GM03348 (cell line): ENCODE measurements at regions not wholly inside any gene's neighbourhood (a gene's known extent, or its start where the extent isn't known, plus 50 kb on each side); places are given as distances from the start of the nearest gene placed in this dataset.

Experiments
- DNase-seq: peaks from one replicate; pipeline ENCODE4 v3.0.0; 2012; ENCODE audit warnings: low spot score

GRCh38 chr9:88077071-88077617 lies 61.1 kb downstream of the SPATA31C2 start:
- no peak for DNase-seq

DNA sequence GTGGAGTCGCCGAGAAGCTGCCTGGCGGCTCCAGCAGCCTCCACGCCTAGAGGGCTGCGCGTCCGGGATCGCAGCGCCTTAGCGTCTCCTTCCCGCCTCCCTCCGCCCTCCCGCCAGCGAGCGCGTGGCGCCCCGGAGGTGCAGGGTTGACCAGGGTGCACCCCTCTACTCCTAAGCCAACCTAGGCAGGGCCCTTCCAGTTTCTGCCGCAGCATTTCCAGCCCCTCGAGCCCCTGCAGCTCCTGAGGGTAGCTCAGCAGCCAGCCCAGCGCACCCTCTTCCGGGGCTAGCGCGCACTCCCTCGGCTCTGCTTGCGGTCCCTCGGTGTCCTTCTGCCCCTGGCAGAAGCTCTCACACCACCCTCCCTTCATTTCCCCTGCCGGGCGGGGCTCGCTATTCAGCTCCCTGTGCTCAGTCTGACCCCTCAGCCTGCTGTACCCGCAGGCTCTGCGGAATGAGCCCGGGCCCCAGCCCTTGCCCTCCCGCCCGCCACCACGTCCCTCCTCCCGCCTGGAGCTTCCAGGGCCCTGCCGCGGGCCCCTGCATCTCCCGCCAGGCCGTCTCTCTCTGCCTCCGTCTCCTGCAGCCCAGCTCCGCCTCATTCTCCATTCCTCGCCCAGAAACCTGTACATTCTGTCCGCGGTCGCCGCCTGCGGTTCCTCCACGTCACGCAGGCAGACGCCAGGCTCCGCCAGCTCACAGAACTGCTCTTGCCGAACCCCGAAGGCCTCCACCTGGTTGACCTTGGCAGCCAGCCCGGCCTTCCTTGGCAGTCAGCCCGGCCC lies 61.8 kb downstream of the SPATA31C2 start:
- DNase-seq = peak; percentile 87

GRCh38 chr9:88075966-88076285 lies 62.3 kb downstream of the SPATA31C2 start:
- DNase-seq = no peak

DNA sequence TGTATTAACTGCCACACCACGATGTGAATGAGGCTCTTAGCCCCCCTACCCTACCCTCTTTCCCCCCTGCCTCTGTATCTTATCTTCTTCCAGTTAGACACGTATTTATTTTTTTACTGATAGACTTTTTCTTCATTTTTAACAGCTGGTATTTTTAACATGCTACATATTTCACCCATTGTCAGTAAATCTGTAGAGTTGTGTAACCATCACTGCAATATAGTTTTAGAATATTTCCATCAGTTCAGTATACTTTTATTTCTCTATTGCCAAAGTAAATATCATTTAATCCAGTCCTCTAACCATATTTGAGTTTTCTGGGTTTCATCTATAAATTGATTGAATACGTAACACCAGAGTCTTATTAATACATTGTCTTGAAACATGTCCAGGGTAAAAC lies 62.8 kb downstream of the SPATA31C2 start:
- DNase-seq = no peak

- DNase-seq = no peak
Observed at GRCh38 chr9:88074931-88075330, 63.3 kb downstream of the SPATA31C2 start.

DNA sequence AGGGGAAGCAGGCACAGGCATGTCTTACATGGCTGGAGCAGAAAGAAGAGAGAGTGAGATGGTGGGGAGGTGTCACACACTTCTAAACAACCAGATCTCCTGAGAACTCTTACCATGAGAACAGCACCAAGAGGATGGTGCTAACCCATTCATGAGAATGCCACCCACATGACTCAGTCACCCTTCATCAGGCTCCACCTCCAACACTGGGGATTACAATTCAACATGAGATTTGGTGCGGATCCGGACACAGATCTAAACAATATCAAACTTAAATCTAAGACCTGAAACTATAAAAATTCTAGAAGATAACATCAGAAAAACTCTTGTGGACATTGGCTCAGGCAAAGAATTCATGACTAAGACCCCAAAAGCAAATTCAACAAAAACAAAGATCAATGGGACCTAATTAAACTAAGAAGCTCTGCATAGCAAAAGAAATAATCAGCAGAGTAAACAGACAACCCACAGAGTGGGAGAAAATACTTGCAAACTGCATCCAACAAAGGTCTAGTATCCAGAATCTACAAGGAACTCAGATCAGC lies 65.4 kb downstream of the SPATA31C2 start:
- no peak for DNase-seq

GRCh38 chr9:88071331-88071730 lies 66.9 kb downstream of the SPATA31C2 start:
- DNase-seq = no peak

- DNase-seq = no peak
Observed at GRCh38 chr9:88065619-88066018, 72.7 kb downstream of the SPATA31C2 start.

GRCh38 chr9:88064554-88064953 lies 73.7 kb downstream of the SPATA31C2 start:
- no peak for DNase-seq

GRCh38 chr9:88060746-88061145 lies 77.5 kb downstream of the SPATA31C2 start:
- no peak for DNase-seq

DNA sequence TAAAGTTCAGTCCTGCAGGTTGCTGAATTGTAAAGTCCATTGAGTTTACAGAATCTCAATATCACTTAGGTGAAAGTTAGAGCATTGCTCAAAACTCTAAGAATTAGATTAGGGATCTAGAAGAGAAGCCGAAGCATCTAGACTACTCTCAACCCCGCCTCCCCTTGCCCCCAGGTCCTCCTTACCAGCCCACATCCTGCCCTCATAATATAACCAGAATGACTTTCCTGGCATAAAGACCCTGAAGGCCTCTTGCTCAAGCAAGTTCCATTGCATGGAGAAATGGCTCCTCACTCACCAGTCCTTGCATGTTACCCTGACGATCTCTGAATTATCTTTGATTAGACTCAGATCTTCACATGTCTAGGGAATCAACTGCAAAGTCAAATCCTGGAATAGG lies 78.8 kb downstream of the SPATA31C2 start:
- DNase-seq = no peak

DNA sequence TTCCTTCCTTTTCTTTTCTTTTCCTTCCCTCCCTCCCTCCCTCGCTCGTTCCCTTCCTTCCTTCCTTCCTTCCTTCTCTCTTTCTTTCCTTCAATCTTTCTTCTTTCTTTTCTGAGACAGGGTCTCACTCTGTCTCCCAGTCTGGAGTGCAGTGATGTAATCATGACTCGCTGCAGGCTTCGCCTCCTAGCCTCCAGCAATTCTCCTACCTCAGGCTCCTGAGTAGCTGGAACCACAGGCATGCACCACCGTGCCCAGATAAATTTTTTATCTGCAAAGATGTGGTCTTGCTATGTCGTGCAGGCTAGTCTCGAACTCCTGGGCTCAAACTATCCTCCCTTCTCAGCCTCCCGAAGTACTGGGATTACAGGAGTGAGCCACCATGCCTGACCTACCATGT lies 81.4 kb downstream of the SPATA31C2 start:
- no peak for DNase-seq

- DNase-seq = no peak
Observed at GRCh38 chr9:88053856-88054501, 79.6 kb upstream of the CDK20 start.

GRCh38 chr9:88052321-88052965 lies 78.1 kb upstream of the CDK20 start:
- DNase-seq = no peak

DNA sequence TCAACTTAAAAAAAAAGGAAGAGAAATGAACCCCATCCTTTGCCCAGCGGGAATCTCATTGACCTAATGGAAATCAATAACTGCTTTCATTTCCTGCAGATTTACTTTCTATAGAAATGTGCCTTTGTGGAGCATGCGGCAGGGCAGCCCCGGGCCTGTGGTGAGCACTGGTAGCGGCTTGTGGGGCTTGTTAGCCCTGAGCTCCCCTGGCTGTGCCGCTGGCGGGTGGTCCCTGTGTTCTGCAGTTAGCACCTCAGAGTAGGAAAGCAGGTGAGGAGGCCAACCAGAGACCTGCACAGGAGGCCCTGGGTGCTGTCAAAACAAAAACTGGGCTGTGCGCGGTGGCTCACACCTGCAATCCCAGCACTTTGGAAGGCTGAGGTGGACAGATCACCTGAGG lies 76.8 kb upstream of the CDK20 start:
- DNase-seq = no peak

- no peak for DNase-seq
Observed at GRCh38 chr9:88049677-88050307, 75.5 kb upstream of the CDK20 start.

DNA sequence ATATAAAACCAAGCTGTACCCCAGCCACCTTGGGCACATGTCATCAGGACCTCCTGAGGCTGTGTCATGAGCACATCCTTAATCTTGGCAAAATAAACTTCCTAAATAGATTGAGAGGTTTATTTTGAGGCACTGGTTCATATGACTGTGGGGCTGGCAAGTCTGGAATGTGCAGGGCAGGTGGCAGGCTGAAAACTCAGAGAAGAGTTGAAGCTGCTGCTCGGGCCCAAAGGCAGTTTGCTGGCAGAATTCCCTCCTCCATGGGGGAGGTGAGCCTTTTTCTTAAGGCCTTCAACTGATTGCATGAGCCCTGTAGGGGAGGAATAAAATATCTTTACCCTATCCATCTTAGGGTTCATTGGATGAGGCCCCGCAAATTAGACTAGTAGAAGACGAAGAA lies 72.2 kb upstream of the CDK20 start:
- no peak for DNase-seq

- DNase-seq = no peak
Observed at GRCh38 chr9:88045686-88046085, 71.4 kb upstream of the CDK20 start.

- no peak for DNase-seq
Observed at GRCh38 chr9:88044200-88044599, 69.9 kb upstream of the CDK20 start.

DNA sequence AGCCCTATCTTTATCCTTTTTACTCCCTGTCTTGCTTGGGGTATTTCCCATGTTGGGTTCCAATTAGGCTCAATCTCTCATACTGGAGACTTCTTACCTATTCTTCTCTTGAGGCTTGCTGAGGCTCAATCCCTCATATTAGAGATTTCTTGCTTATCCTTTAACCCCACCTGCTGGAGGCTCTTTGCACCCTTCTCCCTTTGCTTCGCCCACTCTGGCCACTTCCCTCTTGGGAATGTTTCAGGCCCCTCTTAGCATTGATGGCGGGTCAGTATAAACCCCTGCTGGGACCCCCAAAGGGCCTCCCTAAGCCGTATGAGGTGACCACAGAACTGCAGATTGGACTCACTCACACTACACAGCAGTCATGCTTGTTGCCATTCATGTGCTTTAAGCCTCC lies 69.3 kb upstream of the CDK20 start:
- no peak for DNase-seq

DNA sequence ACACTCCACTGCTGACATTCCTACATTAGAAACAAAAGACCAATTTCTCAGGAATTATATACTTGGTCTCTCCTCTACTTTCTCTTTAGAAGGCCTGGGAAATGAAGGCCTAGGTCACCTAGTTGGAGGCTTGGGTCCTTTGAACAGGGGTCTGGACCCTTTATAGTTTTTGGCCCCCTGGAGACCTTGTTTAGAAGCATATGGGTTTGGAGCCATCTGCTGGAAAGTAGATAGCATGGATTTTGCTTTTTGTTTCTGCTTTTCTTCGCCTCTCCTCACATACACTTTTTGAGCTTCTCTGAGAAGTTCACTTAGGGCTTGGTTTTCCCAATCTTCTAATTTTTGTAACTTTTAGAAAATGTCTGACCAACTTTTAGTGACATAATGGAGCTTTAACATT lies 67.1 kb upstream of the CDK20 start:
- DNase-seq = peak; percentile 44

DNA sequence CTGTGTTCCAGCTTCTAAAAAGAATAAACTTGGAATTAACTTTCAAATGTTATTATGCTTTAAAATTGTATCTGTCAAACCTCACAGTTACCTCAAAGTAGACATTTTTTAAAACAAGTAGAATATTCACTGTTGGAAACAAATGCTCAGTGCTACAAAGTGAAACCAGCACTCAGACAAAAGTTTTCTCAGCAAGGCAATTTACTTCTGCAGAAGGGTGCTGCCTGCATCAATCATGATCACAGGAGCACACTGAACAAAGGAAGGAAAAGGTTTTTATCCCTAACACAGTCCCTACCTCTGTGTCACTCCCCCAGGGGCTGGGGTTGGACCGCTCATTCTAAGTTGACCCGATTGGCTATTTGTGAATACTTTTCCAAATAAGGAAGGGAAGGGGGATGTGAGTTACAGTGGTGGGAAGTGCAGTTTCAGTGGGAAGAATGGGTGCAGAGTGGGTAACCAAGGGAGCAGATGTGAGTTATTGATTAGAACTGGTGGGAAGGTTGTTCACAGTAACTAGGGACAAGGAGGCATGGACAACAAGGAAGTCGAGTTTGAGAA lies 63.0 kb upstream of the CDK20 start:
- no peak for DNase-seq
